Liver (tissue), 3 donors: ENCODE measurements at regions not wholly inside any gene's neighbourhood (a gene's known extent, or its start where the extent isn't known, plus 50 kb on each side); places are given as distances from the start of the nearest gene placed in this dataset.

Source experiments
- CTCF ChIP-seq: fragments of 150-350 bp; IDR thresholded peaks from 2 replicates; pipeline ENCODE4 v1.5.1; 2017; ENCODE audit warnings: improper control_type of control experiment, low read depth, low read length; ENCODE audit not compliant: missing input control
- EGR1 ChIP-seq, 2 donors: IDR thresholded peaks; 2 replicates each; pipeline ENCODE4 v1.6.1; 2016 to 2018; ENCODE audit warnings: antibody characterized with exemption in 2 of 2, low read depth in 2 of 2
- FOXA1 ChIP-seq: IDR thresholded peaks from 2 replicates; pipeline ENCODE4 v1.6.1; 2016; ENCODE audit warnings: antibody characterized with exemption
- GABPA ChIP-seq, 2 donors: IDR thresholded peaks in 1 of 2; conservative IDR thresholded peaks in 1 of 2; 2 replicates each; pipeline ENCODE4 v1.6.1; 2016; ENCODE audit warnings: antibody characterized with exemption in 2 of 2, mild to moderate bottlenecking in 1 of 2, moderate library complexity in 1 of 2
- JUND ChIP-seq, 2 donors: IDR thresholded peaks; 2 replicates each; pipeline ENCODE4 v1.6.1; 2016; ENCODE audit warnings: antibody characterized with exemption in 2 of 2
- RAD21 ChIP-seq, 2 donors: IDR thresholded peaks; 2 replicates each; pipeline ENCODE4 v1.6.1; 2016; ENCODE audit warnings: antibody characterized with exemption in 2 of 2, mild to moderate bottlenecking in 2 of 2
- RXRA ChIP-seq, 2 donors: IDR thresholded peaks; 2 replicates each; pipeline ENCODE4 v1.6.1; 2017 to 2018; ENCODE audit warnings: antibody characterized with exemption in 2 of 2, mild to moderate bottlenecking in 1 of 2
- SP1 ChIP-seq: IDR thresholded peaks from 2 replicates; pipeline ENCODE4 v1.6.1; 2018; ENCODE audit warnings: antibody characterized with exemption, mild to moderate bottlenecking
- TAF1 ChIP-seq: conservative IDR thresholded peaks from 2 replicates; pipeline ENCODE4 v1.6.1; 2016; ENCODE audit warnings: antibody characterized with exemption, mild to moderate bottlenecking
- YY1 ChIP-seq: IDR thresholded peaks from 2 replicates; pipeline ENCODE4 v1.6.1; 2016; ENCODE audit warnings: antibody characterized with exemption, mild to moderate bottlenecking
- ZBTB33 ChIP-seq: IDR thresholded peaks from 2 replicates; pipeline ENCODE4 v1.6.1; 2016; ENCODE audit warnings: antibody characterized with exemption
- TF ChIP-seq, protein P1 (sequence below): IDR thresholded peaks from 2 replicates; pipeline ENCODE4 v1.6.1; 2016; ENCODE audit warnings: antibody characterized with exemption
- TF ChIP-seq, protein P2 (sequence below): IDR thresholded peaks from 2 replicates; pipeline ENCODE4 v1.6.1; 2016; ENCODE audit warnings: antibody characterized with exemption, mild to moderate bottlenecking
- TF ChIP-seq, protein P3 (sequence below): IDR thresholded peaks from 2 replicates; pipeline ENCODE4 v1.6.1; 2016; ENCODE audit warnings: antibody characterized with exemption
- donor health status: healthy.
- donor health status: healthy.

DNA sequence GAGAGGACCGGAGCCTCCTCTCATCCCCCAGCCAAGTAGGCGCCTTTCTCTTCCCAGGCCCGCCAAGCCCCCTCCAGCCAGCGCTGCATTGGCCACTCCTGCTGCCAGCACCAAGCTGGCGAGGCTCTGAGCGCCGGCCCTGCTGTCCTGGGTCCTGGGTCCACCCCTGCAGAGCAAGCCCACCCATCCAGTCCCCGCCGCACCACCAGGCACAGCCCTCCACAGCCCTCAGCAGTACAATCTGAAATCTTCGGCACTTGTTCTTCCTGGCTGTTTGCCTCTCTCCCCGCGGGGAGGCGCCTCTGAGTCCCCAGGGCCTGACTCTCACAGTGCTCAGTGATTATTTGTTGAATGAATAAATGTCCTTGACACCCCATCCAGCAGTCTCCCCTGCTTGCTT lies 236.4 kb upstream of the SGCG start:
- TF ChIP-seq CTCF (no peak), JUND (IDR thresholded peaks at IDR 0.05) (no peak), TAF1 (no peak), ZBTB33 (no peak), FOXA1 (no peak), YY1 (no peak), RAD21 (IDR thresholded peaks at IDR 0.05) (no peak), RXRA (IDR thresholded peaks at IDR 0.05) (no peak), GABPA (IDR thresholded peaks at IDR 0.05 in 1 of 2, conservative IDR thresholded peaks at IDR 0.05 in 1 of 2) (no peak), SP1 (no peak), EGR1 (IDR thresholded peaks at IDR 0.05; ENCODE audit: low read depth in 2 of 2) (no peak)
- TF ChIP-seq, protein P1, sequence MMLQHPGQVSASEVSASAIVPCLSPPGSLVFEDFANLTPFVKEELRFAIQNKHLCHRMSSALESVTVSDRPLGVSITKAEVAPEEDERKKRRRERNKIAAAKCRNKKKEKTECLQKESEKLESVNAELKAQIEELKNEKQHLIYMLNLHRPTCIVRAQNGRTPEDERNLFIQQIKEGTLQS: no peak
- TF ChIP-seq, protein P2, sequence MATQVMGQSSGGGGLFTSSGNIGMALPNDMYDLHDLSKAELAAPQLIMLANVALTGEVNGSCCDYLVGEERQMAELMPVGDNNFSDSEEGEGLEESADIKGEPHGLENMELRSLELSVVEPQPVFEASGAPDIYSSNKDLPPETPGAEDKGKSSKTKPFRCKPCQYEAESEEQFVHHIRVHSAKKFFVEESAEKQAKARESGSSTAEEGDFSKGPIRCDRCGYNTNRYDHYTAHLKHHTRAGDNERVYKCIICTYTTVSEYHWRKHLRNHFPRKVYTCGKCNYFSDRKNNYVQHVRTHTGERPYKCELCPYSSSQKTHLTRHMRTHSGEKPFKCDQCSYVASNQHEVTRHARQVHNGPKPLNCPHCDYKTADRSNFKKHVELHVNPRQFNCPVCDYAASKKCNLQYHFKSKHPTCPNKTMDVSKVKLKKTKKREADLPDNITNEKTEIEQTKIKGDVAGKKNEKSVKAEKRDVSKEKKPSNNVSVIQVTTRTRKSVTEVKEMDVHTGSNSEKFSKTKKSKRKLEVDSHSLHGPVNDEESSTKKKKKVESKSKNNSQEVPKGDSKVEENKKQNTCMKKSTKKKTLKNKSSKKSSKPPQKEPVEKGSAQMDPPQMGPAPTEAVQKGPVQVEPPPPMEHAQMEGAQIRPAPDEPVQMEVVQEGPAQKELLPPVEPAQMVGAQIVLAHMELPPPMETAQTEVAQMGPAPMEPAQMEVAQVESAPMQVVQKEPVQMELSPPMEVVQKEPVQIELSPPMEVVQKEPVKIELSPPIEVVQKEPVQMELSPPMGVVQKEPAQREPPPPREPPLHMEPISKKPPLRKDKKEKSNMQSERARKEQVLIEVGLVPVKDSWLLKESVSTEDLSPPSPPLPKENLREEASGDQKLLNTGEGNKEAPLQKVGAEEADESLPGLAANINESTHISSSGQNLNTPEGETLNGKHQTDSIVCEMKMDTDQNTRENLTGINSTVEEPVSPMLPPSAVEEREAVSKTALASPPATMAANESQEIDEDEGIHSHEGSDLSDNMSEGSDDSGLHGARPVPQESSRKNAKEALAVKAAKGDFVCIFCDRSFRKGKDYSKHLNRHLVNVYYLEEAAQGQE: no peak
- TF ChIP-seq, protein P3, sequence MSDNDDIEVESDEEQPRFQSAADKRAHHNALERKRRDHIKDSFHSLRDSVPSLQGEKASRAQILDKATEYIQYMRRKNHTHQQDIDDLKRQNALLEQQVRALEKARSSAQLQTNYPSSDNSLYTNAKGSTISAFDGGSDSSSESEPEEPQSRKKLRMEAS: no peak
